ENCODE measurements at regions not wholly inside any gene's neighbourhood (a gene's known extent, or its start where the extent isn't known, plus 50 kb on each side); places are given as distances from the start of the nearest gene placed in this dataset.

GRCh38 chr17:73971127-73971526 is 232.4 kb upstream of the RPL38 start:
- no peaks in the 10 kb centered on the region for H3K79me2 ChIP-seq (ENCODE audit: low read length)
- peaks cover 83% of the 10 kb centered on the region for H3K27me3 ChIP-seq (replicated peaks; ENCODE audit: insufficient read depth, low read length)
- H3K36me3 ChIP-seq (replicated peaks; ENCODE audit: insufficient read depth, low read length) = no peaks in the 10 kb centered on the region
- no peaks in the 10 kb centered on the region for H4K20me1 ChIP-seq (ENCODE audit: insufficient read depth, low read length)
- no peak for DNase-seq
- H3K4me2 ChIP-seq (ENCODE audit: low read depth, low read length) = no peak overlapping the region
- H3K4me3 ChIP-seq (ENCODE audit: low read length) = no peak overlapping the region
- H3K9ac ChIP-seq (ENCODE audit: low read length) = no peak overlapping the region
- no peaks in the 10 kb centered on the region for H3K4me1 ChIP-seq (ENCODE audit: low read length)
- no peak overlapping the region for H2AFZ ChIP-seq (ENCODE audit: low read length)
- TF ChIP-seq CTCF (IDR thresholded peaks at IDR 0.05; ENCODE audit: low read length) (no peak), EZH2phosphoT487 (IDR thresholded peaks at IDR 0.05; ENCODE audit: low read length) (no peak), EZH2 (optimal IDR thresholded peaks at IDR 0.05; ENCODE audit: low read depth, low read length) (no peak)
- no peak overlapping the region for H3K27ac ChIP-seq (ENCODE audit: low read length)
- H3K9me3 ChIP-seq (replicated peaks; ENCODE audit: insufficient read depth, low read length) = no peaks in the 10 kb centered on the region
- H3K9me2 ChIP-seq (replicated peaks; ENCODE audit: insufficient read depth, low read length) = no peaks in the 10 kb centered on the region
- no peaks in the 10 kb centered on the region for H3F3A ChIP-seq (ENCODE audit: insufficient read depth, low read length)

- H3K9me3 ChIP-seq (replicated peaks; ENCODE audit: insufficient read depth, low read length) = no peaks in the 10 kb centered on the region
- peaks cover 88% of the 10 kb centered on the region for H3K27me3 ChIP-seq (replicated peaks; ENCODE audit: insufficient read depth, low read length)
- no peak for DNase-seq
- H3K9ac ChIP-seq (ENCODE audit: low read length) = no peak overlapping the region
- H3K36me3 ChIP-seq (replicated peaks; ENCODE audit: insufficient read depth, low read length) = no peaks in the 10 kb centered on the region
- no peaks in the 10 kb centered on the region for H3F3A ChIP-seq (ENCODE audit: insufficient read depth, low read length)
- H4K20me1 ChIP-seq (ENCODE audit: insufficient read depth, low read length) = no peaks in the 10 kb centered on the region
- H2AFZ ChIP-seq (ENCODE audit: low read length) = no peak overlapping the region
- H3K4me3 ChIP-seq (ENCODE audit: low read length) = no peak overlapping the region
- TF ChIP-seq CTCF (IDR thresholded peaks at IDR 0.05; ENCODE audit: low read length) (no peak), EZH2phosphoT487 (IDR thresholded peaks at IDR 0.05; ENCODE audit: low read length) (no peak), EZH2 (optimal IDR thresholded peaks at IDR 0.05; ENCODE audit: low read depth, low read length) (no peak)
- no peak overlapping the region for H3K27ac ChIP-seq (ENCODE audit: low read length)
- no peak overlapping the region for H3K4me2 ChIP-seq (ENCODE audit: low read depth, low read length)
- no peaks in the 10 kb centered on the region for H3K9me2 ChIP-seq (replicated peaks; ENCODE audit: insufficient read depth, low read length)
- H3K4me1 ChIP-seq (ENCODE audit: low read length) = no peaks in the 10 kb centered on the region
- H3K79me2 ChIP-seq (ENCODE audit: low read length) = no peaks in the 10 kb centered on the region
Observed at GRCh38 chr17:73972056-73972455, 231.4 kb upstream of the RPL38 start.

- Histone ChIP-seq H3K4me2 (ENCODE audit: low read depth, low read length) (no peak overlapping the region), H3K9ac (ENCODE audit: low read length) (no peak overlapping the region), H3K9me2 (replicated peaks; ENCODE audit: insufficient read depth, low read length) (no peaks in the 10 kb centered on the region), H3K79me2 (ENCODE audit: low read length) (no peaks in the 10 kb centered on the region), H3K4me3 (ENCODE audit: low read length) (no peak overlapping the region), H2AFZ (ENCODE audit: low read length) (no peak overlapping the region), H3K36me3 (replicated peaks; ENCODE audit: insufficient read depth, low read length) (no peaks in the 10 kb centered on the region), H3K27me3 (replicated peaks; ENCODE audit: insufficient read depth, low read length) (peaks cover 83% of the 10 kb centered on the region), H4K20me1 (ENCODE audit: insufficient read depth, low read length) (no peaks in the 10 kb centered on the region), H3F3A (ENCODE audit: insufficient read depth, low read length) (no peaks in the 10 kb centered on the region), H3K27ac (ENCODE audit: low read length) (no peak overlapping the region), H3K9me3 (replicated peaks; ENCODE audit: insufficient read depth, low read length) (no peaks in the 10 kb centered on the region), H3K4me1 (ENCODE audit: low read length) (no peaks in the 10 kb centered on the region)
- TF ChIP-seq EZH2phosphoT487 (IDR thresholded peaks at IDR 0.05; ENCODE audit: low read length) (no peak), EZH2 (optimal IDR thresholded peaks at IDR 0.05; ENCODE audit: low read depth, low read length) (no peak)
- DNase-seq = no peak
Observed at GRCh38 chr17:73972901-73973300, 230.6 kb upstream of the RPL38 start.

- TF ChIP-seq CTCF (IDR thresholded peaks at IDR 0.05; ENCODE audit: low read length) = no peak
- TF ChIP-seq EZH2phosphoT487 (IDR thresholded peaks at IDR 0.05; ENCODE audit: low read length) = no peak
- no peak for TF ChIP-seq EZH2 (optimal IDR thresholded peaks at IDR 0.05; ENCODE audit: low read depth, low read length)
- peaks cover 83% of the 10 kb centered on the region for H3K27me3 ChIP-seq (replicated peaks; ENCODE audit: insufficient read depth, low read length)
- no peak overlapping the region for H2AFZ ChIP-seq (ENCODE audit: low read length)
- H3K36me3 ChIP-seq (replicated peaks; ENCODE audit: insufficient read depth, low read length) = no peaks in the 10 kb centered on the region
- no peaks in the 10 kb centered on the region for H3K79me2 ChIP-seq (ENCODE audit: low read length)
- H3K9me2 ChIP-seq (replicated peaks; ENCODE audit: insufficient read depth, low read length) = no peaks in the 10 kb centered on the region
- no peak overlapping the region for H3K9ac ChIP-seq (ENCODE audit: low read length)
- no peaks in the 10 kb centered on the region for H3K4me1 ChIP-seq (ENCODE audit: low read length)
- H3K4me2 ChIP-seq (ENCODE audit: low read depth, low read length) = no peak overlapping the region
- no peak for DNase-seq
- H3K27ac ChIP-seq (ENCODE audit: low read length) = no peak overlapping the region
- no peaks in the 10 kb centered on the region for H3K9me3 ChIP-seq (replicated peaks; ENCODE audit: insufficient read depth, low read length)
- no peak overlapping the region for H3K4me3 ChIP-seq (ENCODE audit: low read length)
- H3F3A ChIP-seq (ENCODE audit: insufficient read depth, low read length) = no peaks in the 10 kb centered on the region
- H4K20me1 ChIP-seq (ENCODE audit: insufficient read depth, low read length) = no peaks in the 10 kb centered on the region
Observed at GRCh38 chr17:73973586-73974409, 229.7 kb upstream of the RPL38 start.

Measured in MM.1S (cell line).